H1 (cell line): ENCODE measurements at regions not wholly inside any gene's neighbourhood (a gene's known extent, or its start where the extent isn't known, plus 50 kb on each side); places are given as distances from the start of the nearest gene placed in this dataset.

Source experiments
- CBX5 ChIP-seq: fragments of 300-800, 300-1000 bp; sonication (generic); IDR thresholded peaks from 2 replicates; pipeline ENCODE4 v1.7.1; 2016; ENCODE audit warnings: antibody characterized with exemption, low read length, low read depth
- EGR1 ChIP-seq: IDR thresholded peaks from 2 replicates; pipeline ENCODE4 v1.6.1; 2011; ENCODE audit warnings: low read depth, low read length, borderline replicate concordance
- EZH2 ChIP-seq: fragments of 200-600 bp; sonication (generic); IDR thresholded peaks from 2 replicates; pipeline ENCODE4 v1.7.1; 2012; ENCODE audit warnings: low read depth, mild to moderate bottlenecking, moderate library complexity, low read length, inconsistent platforms; ENCODE audit not compliant: severe bottlenecking
- TF ChIP-seq, protein P1 (sequence below), 3 experiments: IDR thresholded peaks; 1 replicate in 2 of 3; 2 replicates in 1 of 3; pipeline versions ENCODE4 v1.5.1 to v1.6.1; 2011; ENCODE audit warnings: low read length in 3 of 3, mild to moderate bottlenecking in 3 of 3, inconsistent platforms in 2 of 3, low read depth in 1 of 3, moderate library complexity in 1 of 3; ENCODE audit not compliant: insufficient read depth in 1 of 3; ENCODE audit errors: control extremely low read depth in 1 of 3
- TF ChIP-seq, protein P2 (sequence below): IDR thresholded peaks from 2 replicates; pipeline ENCODE4 v1.6.1; 2011; ENCODE audit warnings: low read length, improper control_type of control experiment

DNA sequence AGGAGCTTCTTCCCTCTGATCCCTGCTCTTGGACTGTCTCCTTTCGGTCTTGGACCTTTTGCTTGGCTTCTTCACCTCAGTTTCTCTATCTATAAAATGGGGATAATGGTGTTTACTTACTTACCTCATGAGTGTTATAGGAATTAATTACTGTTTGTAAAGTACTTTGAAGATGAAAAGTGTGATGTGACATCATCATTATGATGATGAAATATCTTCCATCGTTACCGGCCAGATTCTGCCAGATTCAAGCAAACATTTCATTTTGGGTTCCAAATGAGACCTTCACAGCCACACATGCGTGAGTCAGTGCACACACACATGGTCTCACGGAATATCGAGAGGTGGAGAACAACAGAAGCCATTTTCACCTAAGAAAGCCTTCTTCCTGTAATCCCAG is 220.1 kb upstream of the RPL34 start:
- TF ChIP-seq CBX5, result no peak
- TF ChIP-seq, protein P1, sequence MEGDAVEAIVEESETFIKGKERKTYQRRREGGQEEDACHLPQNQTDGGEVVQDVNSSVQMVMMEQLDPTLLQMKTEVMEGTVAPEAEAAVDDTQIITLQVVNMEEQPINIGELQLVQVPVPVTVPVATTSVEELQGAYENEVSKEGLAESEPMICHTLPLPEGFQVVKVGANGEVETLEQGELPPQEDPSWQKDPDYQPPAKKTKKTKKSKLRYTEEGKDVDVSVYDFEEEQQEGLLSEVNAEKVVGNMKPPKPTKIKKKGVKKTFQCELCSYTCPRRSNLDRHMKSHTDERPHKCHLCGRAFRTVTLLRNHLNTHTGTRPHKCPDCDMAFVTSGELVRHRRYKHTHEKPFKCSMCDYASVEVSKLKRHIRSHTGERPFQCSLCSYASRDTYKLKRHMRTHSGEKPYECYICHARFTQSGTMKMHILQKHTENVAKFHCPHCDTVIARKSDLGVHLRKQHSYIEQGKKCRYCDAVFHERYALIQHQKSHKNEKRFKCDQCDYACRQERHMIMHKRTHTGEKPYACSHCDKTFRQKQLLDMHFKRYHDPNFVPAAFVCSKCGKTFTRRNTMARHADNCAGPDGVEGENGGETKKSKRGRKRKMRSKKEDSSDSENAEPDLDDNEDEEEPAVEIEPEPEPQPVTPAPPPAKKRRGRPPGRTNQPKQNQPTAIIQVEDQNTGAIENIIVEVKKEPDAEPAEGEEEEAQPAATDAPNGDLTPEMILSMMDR (IDR thresholded peaks at IDR 0.05; ENCODE audit: control extremely low read depth in 1 of 3, insufficient read depth in 1 of 3, low read depth in 1 of 3, low read length in 3 of 3), result no peak
- no peak for TF ChIP-seq EZH2
- TF ChIP-seq EGR1, result no peak
- TF ChIP-seq, protein P2, sequence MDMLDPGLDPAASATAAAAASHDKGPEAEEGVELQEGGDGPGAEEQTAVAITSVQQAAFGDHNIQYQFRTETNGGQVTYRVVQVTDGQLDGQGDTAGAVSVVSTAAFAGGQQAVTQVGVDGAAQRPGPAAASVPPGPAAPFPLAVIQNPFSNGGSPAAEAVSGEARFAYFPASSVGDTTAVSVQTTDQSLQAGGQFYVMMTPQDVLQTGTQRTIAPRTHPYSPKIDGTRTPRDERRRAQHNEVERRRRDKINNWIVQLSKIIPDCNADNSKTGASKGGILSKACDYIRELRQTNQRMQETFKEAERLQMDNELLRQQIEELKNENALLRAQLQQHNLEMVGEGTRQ, result no peak
